Activated CD4-positive, alpha-beta T cell treated with anti-CD3 and anti-CD28 coated beads, Interleukin-2, Interleukin-6, amounts not matched to agents 100 ng/mL and 50 ng/mL, durations not matched to agents 16 hours and 8 hours (primary cell): ENCODE measurements at regions not wholly inside any gene's neighbourhood (a gene's known extent, or its start where the extent isn't known, plus 50 kb on each side); places are given as distances from the start of the nearest gene placed in this dataset.

Experiments
- DNase-seq: peaks from one replicate; pipeline ENCODE4 v3.0.0-alpha.2; 2020

GRCh38 chr6:100176311-100176950, 182.4 kb upstream of the MCHR2 start:
- peak; percentile 40 for DNase-seq

- DNase-seq: no peak
These were observed 181.8 kb upstream of the MCHR2 start for GRCh38 chr6:100175814-100176310.

GRCh38 chr6:100173211-100173610, 179.2 kb upstream of the MCHR2 start:
- DNase-seq: no peak

- DNase-seq: no peak
These were observed 178.3 kb upstream of the MCHR2 start for GRCh38 chr6:100172322-100172713.

- DNase-seq: peak; percentile 86
These were observed 177.7 kb upstream of the MCHR2 start for GRCh38 chr6:100171533-100172321.

GRCh38 chr6:100168148-100168547, 174.1 kb upstream of the MCHR2 start:
- DNase-seq: no peak

- DNase-seq: no peak
These were observed 173.6 kb upstream of the MCHR2 start for GRCh38 chr6:100167585-100167984.

GRCh38 chr6:100166956-100167355, 172.9 kb upstream of the MCHR2 start:
- no peak for DNase-seq

GRCh38 chr6:100165442-100165841, 171.4 kb upstream of the MCHR2 start:
- DNase-seq: no peak

- DNase-seq: no peak
These were observed 169.0 kb upstream of the MCHR2 start for GRCh38 chr6:100163035-100163434.

- DNase-seq: peak; percentile 8
These were observed 167.9 kb upstream of the MCHR2 start for GRCh38 chr6:100161782-100162365.

GRCh38 chr6:100160930-100161329, 166.9 kb upstream of the MCHR2 start:
- no peak for DNase-seq

- DNase-seq: no peak
These were observed 161.1 kb upstream of the MCHR2 start for GRCh38 chr6:100155141-100155540.

GRCh38 chr6:100153636-100154275, 159.7 kb upstream of the MCHR2 start:
- DNase-seq: no peak

- no peak for DNase-seq
These were observed 158.2 kb upstream of the MCHR2 start for GRCh38 chr6:100152201-100152600.

- no peak for DNase-seq
These were observed 151.0 kb upstream of the MCHR2 start for GRCh38 chr6:100144991-100145390.

- DNase-seq: no peak
These were observed 144.5 kb upstream of the MCHR2 start for GRCh38 chr6:100138346-100139022.

- no peak for DNase-seq
These were observed 143.7 kb upstream of the MCHR2 start for GRCh38 chr6:100137759-100138158.

GRCh38 chr6:100136590-100136989, 142.6 kb upstream of the MCHR2 start:
- no peak for DNase-seq

GRCh38 chr6:100135977-100136376, 142.0 kb upstream of the MCHR2 start:
- no peak for DNase-seq

GRCh38 chr6:100134703-100135102, 140.7 kb upstream of the MCHR2 start:
- peak; percentile 36 for DNase-seq

GRCh38 chr6:100134297-100134696, 140.3 kb upstream of the MCHR2 start:
- no peak for DNase-seq

GRCh38 chr6:100132005-100132404, 138.0 kb upstream of the MCHR2 start:
- peak; percentile 33 for DNase-seq
